NCI-H2196 treated with DMSO at 0.1 percent for 48 hours (cell line): ENCODE measurements at regions not wholly inside any gene's neighbourhood (a gene's known extent, or its start where the extent isn't known, plus 50 kb on each side); places are given as distances from the start of the nearest gene placed in this dataset.

Experiments
- DNase-seq: peaks from one replicate; lab custom pipeline; 2025; ENCODE audit not compliant: unreplicated experiment; lab: John Stamatoyannopoulos, UW

DNA sequence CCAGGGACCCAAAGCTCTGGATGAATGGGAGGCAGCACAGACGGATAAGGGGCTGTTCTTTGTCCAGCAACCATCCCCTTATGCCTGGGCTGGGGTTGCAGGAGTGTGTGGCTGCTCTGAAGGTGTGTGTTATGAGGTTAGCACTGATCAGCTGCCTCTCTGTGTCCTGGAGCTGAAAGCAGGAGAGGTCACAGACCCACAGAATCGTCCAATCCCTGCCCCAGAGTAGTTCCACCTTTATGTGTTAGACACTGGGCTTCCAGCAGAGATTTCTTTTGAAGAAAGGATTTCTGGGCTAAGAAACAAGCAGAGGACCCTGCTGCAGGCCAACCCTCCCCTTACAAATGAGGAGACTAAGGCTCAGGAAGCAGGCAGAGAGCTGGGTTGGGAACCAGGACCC is 62.4 kb downstream of the ARL6IP4 start:
- no peak for DNase-seq

DNA sequence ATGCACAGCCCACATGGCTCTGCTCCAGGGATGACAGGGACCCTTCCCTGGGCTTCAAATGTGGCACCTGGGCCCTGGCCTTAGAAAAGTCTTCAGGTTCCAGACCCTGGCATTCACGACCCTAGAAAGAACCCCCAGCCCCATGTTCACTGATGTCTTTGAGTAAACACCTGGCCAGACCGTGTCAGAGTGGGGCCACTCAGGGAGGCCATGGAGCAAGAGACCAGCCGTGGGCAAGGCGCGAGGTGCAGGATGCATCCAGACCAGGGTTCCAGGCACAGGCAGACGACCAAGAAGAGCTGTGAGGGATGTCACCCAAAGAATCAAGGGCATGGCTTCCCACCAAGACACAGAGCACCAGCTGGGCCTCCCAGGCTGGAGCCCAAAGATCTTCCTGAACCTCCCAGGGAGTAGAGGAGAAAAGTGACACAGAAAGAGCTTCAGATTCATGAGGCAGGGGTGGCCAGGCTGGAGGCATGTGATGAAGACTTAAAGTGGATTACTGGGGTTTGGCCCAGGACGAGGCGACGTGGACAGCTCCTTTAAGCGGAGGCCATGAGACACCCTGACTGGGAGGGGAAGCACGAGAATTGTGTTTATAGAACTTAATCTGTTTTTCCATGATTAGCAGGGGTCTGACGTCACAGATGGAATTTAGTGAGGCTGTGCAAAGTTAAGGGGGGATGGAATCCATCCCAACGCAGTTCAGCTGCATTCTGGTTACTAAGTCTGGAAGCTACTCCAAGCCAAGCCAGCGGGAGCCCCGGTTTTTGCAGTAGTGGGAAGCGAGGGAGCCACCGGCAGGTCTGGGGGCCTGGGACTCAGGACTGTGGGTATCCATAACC is 61.6 kb downstream of the ARL6IP4 start:
- no peak for DNase-seq

DNA sequence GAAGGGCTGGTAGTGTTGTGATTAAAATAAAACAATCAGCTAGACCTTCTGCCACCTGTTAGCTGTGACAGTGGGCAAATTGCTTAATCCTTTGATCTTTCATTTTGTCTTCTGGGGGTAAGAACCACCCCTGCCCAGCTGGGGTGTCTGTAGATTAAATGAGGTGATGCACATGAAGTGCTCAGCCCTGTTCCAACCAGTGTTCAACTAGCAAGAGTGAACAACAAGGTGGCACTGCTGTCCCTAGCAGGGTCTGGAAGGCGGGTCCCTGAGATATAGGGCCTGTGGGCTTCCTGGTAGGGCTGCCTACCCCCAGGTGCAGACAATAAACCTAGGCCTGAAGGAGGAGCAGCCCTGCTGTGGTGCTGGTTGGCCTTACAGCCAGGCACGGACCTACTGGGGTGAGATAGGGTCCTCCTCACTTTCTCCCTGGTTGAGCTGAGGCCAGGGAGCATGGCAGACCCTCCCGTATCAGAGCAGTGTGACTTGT is 60.6 kb downstream of the ARL6IP4 start:
- no peak for DNase-seq

DNA sequence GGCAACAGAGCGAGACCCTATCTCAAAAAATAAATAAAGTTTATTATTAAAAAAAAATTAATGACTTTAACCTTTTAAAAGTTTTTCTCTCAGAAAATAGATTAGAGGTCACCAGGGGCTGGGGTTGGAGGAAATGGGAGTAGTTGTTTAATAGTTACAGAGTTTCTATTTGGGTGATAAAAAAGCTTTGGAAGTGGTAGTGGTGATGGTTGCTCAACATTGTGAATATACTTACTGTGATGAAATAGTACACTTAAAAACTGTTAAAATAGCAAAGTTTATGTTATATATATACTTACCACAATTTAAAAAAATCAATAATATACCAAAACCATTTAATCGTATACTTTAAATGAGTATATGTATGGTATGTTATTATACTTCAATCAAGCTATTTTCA is 59.6 kb downstream of the ARL6IP4 start:
- DNase-seq, result no peak

DNA sequence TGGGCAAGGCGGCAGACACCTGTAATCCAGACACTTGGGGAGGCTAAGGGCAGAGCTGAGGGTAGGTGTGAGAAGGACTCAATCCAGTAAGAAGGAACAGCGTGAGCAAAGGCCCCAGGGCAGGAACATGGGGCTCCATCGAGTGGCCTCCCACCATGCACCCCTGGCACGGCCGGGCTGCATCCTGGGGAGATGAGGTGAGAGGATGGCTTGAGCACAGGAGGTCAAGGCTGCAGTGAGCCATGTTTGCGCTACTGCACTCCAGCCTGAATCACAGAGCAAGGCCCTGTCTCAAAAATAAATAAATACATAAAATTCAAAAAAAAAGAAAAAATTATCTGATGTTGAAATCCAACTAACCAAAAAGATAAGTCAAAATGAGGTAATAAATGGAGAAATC is 58.5 kb downstream of the ARL6IP4 start:
- DNase-seq, result no peak

DNA sequence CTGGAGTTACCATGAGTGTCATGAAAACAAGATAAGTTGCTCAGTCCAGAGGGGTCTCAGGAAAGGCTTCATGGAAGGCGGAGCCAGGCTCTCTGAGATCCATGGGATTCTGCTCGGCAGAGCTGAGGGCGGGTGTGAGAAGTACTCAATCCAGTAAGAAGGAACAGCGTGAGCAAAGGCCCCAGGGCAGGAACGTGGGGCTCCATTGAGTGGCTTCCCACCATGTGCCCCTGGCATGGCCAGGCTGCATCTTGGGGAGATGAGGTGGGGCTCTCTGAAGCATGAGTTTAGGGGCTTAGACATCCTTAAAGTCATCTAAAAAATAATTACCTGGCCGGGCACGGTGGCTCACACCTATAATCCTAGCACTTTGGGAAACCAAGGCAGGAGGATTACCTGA is 58.0 kb downstream of the ARL6IP4 start:
- no peak for DNase-seq

DNA sequence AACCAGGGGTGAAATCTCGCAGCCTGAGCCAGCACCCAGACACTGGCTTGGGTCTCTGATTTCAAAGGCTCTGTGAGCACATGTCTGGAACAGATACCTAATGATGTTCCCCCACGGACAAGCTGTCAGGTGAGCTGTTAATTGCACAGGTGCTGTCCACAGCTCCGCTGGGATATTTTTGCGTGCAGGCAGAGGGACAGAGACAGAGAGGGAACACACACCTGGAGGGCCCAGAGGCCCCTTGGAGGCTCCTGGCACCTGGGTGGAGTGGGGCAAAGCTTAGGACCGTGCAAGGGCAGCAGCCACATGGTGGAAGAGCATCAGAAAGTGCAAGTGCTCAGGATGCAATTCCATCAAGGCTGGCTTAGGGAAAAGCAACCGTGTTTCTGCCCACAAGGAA is 57.3 kb downstream of the ARL6IP4 start:
- DNase-seq, result no peak

DNA sequence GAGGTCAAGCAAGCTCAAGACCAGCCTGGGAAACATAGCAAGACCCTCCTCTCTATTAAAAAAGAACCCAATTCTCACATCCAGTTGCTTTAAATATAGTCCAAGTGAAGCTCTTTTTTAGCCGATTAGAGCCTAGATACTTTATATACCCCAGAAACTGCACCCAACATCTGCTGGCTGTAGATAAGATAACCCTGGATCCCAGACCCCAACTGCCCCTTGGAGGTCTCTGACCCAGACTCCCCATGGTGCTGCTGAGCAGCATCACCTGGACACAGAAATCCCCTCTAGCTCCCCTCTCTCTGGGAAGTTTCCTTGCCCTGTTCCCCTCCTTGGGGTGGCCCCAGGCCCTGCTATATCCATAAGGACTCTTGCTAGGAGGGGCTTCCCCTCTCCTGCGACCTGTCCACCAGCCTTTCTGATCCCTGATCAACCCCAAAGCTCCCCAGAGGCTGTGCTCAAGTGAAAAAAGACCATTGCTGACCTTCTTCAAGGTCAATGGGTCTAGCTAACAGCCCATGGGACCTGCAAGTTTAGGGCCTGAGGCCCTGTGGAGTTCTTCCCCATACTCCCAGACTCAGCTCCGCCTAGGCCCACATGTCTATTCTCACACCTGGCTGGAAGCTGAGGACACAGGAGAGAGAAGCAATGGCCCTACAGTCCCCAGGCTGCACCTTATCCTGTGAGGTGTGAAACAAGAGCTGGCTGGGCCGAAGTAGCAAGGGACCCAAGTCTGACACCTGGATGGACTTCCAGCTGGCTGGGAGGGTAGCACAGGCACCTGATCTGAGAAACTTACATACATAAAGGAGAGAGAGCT is 56.2 kb downstream of the ARL6IP4 start:
- DNase-seq, result no peak

DNA sequence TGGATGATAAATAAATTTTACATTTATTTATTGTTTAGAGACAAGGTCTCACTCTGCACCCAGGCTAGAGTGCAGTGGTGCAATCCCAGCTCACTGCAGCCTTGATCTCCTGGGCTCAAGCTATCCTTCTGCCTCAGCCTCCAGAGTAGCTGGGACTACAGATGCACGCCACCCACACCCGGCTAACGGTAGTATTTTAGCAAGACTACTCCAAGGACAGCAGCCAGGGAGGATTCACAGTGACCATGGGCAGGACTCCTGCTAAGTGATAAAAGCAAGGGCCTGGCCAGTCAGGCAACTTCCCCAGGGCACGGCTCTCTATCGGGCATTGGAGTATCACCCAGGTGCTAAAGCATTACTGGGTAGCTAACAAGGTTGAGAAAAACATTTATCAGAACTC is 55.4 kb downstream of the ARL6IP4 start:
- no peak for DNase-seq

DNA sequence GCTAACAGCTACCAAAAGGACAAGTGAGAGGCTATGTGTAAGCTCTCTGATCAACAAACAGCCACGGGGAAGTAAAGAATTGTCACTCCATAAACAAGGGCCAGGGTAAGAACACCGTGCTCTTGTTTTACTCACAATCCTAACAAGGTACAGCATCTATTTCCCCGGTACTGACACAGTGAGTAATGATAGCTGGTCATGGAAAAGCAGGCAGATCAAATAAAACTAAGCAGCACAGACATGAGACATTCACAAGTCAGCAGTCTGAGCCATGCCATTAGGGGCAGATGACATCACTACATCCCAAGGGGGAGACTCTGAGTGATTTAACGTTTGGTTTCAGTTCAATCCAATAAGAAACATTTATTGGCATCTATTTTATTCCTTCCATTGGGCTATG is 54.4 kb downstream of the ARL6IP4 start:
- DNase-seq, result no peak

DNA sequence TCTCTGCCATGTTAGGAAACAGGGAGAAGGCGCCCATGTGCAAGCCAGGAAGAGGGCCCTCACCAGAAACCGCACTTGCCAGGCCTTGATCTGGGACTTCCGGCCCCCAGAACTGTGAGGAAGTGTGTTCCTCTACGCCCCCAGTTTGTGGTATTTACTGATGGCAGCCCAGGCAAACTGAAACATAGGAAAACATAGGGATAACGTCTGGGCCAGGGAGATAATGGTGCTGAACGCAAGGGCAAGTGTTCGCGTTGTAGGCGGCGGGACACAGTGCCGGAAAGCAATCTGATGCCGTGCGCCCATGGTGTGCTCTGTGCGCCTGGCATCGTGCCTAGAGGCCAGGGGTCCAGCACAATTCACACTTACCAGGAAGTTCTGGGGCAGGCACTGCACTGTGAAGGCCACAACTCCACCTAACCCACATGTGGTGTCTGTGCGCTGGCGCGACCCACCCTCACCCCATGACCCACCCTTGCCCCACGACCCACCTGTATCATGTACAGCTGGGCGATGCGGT is 53.6 kb downstream of the ARL6IP4 start:
- DNase-seq, result no peak

DNA sequence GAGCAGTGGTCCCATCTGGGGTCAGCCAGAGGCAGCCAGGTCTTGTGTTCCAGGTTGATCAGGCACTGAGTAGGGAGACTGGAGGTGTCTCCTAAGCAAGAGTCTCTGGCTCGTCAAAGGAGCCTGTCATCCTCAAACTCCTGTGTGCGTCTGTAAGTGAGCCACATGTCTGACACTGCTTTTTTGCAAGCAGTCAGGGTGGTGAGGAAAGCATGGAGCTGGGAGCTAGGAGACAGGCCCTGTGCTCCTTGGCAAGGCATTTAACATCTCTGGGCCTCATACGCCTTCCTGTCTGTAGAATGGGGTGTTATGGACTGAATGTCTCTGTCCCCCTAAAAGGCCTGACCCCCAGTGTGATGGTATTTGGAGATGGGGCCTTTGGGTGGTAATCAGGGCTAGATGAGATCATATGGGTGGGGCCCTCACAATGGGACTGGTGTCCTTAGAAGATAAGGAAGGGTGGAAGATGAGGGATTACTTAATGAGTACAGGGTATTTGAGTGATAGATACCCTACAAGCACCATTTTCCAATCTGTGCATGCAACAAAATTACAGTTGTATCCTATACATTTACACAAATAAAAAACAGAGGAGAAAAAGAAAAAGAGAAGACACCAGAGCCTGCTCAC is 53.0 kb downstream of the ARL6IP4 start:
- no peak for DNase-seq

DNA sequence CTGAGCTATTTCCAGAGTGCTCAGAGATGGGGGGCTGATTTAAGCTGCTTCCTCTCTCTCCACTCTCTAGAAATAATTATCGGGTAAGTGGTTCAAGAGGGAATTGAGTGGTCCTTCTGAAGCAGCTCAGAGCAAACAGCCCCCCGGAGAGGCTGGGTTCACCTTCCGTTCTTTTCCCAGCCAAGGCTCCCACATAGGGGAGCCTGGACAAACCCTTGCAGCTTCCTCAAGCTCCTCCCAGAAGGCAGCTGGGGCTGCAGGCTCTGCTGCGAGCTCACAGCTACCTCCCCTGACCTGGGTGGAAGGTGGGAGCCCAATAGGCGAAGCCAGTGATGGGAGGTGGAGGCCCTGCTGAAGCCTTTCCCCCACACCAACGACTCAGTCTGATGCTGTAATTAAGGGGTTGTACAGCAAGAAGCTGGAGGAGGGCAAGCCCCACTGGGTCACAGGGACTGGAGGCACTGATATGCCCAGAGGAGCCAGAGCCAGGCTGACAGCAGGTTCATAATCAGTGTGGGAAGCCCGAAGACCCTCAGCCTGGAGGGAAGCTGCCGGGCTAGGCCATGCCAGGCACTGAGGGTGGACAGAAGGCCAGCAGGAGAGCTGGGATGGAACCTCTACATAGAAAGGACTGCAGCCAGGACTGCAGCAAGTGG is 52.4 kb downstream of the ARL6IP4 start:
- DNase-seq, result no peak
